ENCODE measurements at regions not wholly inside any gene's neighbourhood (a gene's known extent, or its start where the extent isn't known, plus 50 kb on each side); places are given as distances from the start of the nearest gene placed in this dataset.

GRCh38 chr2:125680809-125681208 is 975.1 kb upstream of the GYPC start:
- WGBS (ENCODE audit: low lambda C conversion rate) = 7% methylated on average over 4 of the region's 4 CpGs
- Histone ChIP-seq H3K27me3 (ENCODE audit: control insufficient read depth in 1 of 2, insufficient read depth in 2 of 2, low read length in 2 of 2) (no peaks in the 10 kb centered on the region), H3K4me2 (ENCODE audit: low read depth, low read length) (no peak overlapping the region), H3K27ac (ENCODE audit: extremely low read length, insufficient read depth, low read length) (no peak overlapping the region), H3K36me3 (replicated peaks in 1 of 2; ENCODE audit: control insufficient read depth in 1 of 2, insufficient read depth in 2 of 2, low read length in 2 of 2) (no peaks in the 10 kb centered on the region), H3K9me3 (ENCODE audit: low read length) (peaks cover 35% of the 10 kb centered on the region), H3K4me1 (ENCODE audit: insufficient read depth, low read length) (no peaks in the 10 kb centered on the region), H4K20me1 (ENCODE audit: insufficient read depth, low read length) (no peaks in the 10 kb centered on the region), H2AFZ (ENCODE audit: low read length) (no peak overlapping the region), H3K79me2 (ENCODE audit: insufficient read depth, low read length) (no peaks in the 10 kb centered on the region), H3K4me3 (replicated peaks in 1 of 3; ENCODE audit: insufficient read depth in 1 of 3, low read depth in 2 of 3, low read length in 3 of 3) (no peak overlapping the region), H3K9ac (ENCODE audit: insufficient read depth, low read depth, low read length) (no peak overlapping the region)
- intact Hi-C loops (cut with micrococcal nuclease; ENCODE audit: unreplicated experiment) (no loop called here), in situ Hi-C loops (cut with HindIII; ENCODE audit: extremely low pct_ligation_motif_present, low pct_unique_long_range_greater_than_20kb) (no loop called here)
- DNase-seq (ENCODE audit: low spot score) (no peak), FAIRE-seq (no peak), ATAC-seq (no peak)
- BruUV-seq (replicated peaks) = no TSS peak
- ChIA-PET POLR2A (no interaction called here), CTCF (ENCODE audit: low intra/inter-chr PET ratio, low total read pairs) (no interaction called here)
- TF ChIP-seq NFAT5 (CRISPR knock-in tag; IDR thresholded peaks at IDR 0.05) = no peak
- no peak for TF ChIP-seq HDAC1 (CRISPR knock-in tag; IDR thresholded peaks at IDR 0.05)

- H3K4me1 ChIP-seq (ENCODE audit: insufficient read depth, low read length) = no peaks in the 10 kb centered on the region
- no peak for TF ChIP-seq TFAP4 (IDR thresholded peaks at IDR 0.05; ENCODE audit: borderline replicate concordance, low read depth)
- TF ChIP-seq MYPOP (CRISPR knock-in tag; IDR thresholded peaks at IDR 0.05) = no peak
- TF ChIP-seq MAFK (conservative IDR thresholded peaks at IDR 0.05 in 1 of 2, IDR thresholded peaks at IDR 0.05 in 1 of 2; ENCODE audit: low read length in 2 of 2) = peak; percentile 54 to 63; a peak in 3 of 4 replicates
- no peak for TF ChIP-seq ZNF543 (CRISPR knock-in tag; IDR thresholded peaks at IDR 0.05)
- TF ChIP-seq MAFF (IDR thresholded peaks at IDR 0.05; ENCODE audit: low read depth, low read length) = peak; percentile 58
- ATAC-seq (no peak), FAIRE-seq (no peak), DNase-seq (ENCODE audit: low spot score) (no peak)
- in situ Hi-C loops (cut with HindIII; ENCODE audit: extremely low pct_ligation_motif_present, low pct_unique_long_range_greater_than_20kb) = no loop called here
- H3K79me2 ChIP-seq (ENCODE audit: insufficient read depth, low read length) = no peaks in the 10 kb centered on the region
- BruUV-seq (replicated peaks) = no TSS peak
- intact Hi-C loops (cut with micrococcal nuclease; ENCODE audit: unreplicated experiment) = no loop called here
- H2AFZ ChIP-seq (ENCODE audit: low read length) = no peak overlapping the region
- no peak overlapping the region for H3K27ac ChIP-seq (ENCODE audit: extremely low read length, insufficient read depth, low read length)
- no peak overlapping the region for H3K9ac ChIP-seq (ENCODE audit: insufficient read depth, low read depth, low read length)
- no peak overlapping the region for H3K4me2 ChIP-seq (ENCODE audit: low read depth, low read length)
- H4K20me1 ChIP-seq (ENCODE audit: insufficient read depth, low read length) = no peaks in the 10 kb centered on the region
- no peaks in the 10 kb centered on the region for H3K27me3 ChIP-seq (ENCODE audit: control insufficient read depth in 1 of 2, insufficient read depth in 2 of 2, low read length in 2 of 2)
- 0% methylated on average over 1 of the region's 1 CpG for WGBS (ENCODE audit: low lambda C conversion rate)
- peaks cover 29% of the 10 kb centered on the region for H3K9me3 ChIP-seq (ENCODE audit: low read length)
- H3K4me3 ChIP-seq (replicated peaks in 1 of 3; ENCODE audit: insufficient read depth in 1 of 3, low read depth in 2 of 3, low read length in 3 of 3) = no peak overlapping the region
- H3K36me3 ChIP-seq (replicated peaks in 1 of 2; ENCODE audit: control insufficient read depth in 1 of 2, insufficient read depth in 2 of 2, low read length in 2 of 2) = no peaks in the 10 kb centered on the region
- ChIA-PET CTCF (ENCODE audit: low intra/inter-chr PET ratio, low total read pairs) (no interaction called here), POLR2A (no interaction called here)
Measured at GRCh38 chr2:125681576-125681975, 974.4 kb upstream of the GYPC start.

All from HepG2 (cell line).